Neural progenitor cell (in vitro differentiated cells): ENCODE measurements at regions not wholly inside any gene's neighbourhood (a gene's known extent, or its start where the extent isn't known, plus 50 kb on each side); places are given as distances from the start of the nearest gene placed in this dataset.

Experiments
- CTCF ChIP-seq: fragments of 200-600 bp; sonication (generic); IDR thresholded peaks from 2 replicates; pipeline ENCODE4 v1.5.1; 2017; ENCODE audit warnings: antibody characterized with exemption, mild to moderate bottlenecking
- EZH2 ChIP-seq: fragments of 200-600 bp; sonication (generic); IDR thresholded peaks from 2 replicates; pipeline ENCODE4 v1.6.1; 2017; ENCODE audit warnings: antibody characterized with exemption, mild to moderate bottlenecking, moderate library complexity

GRCh38 chr3:24650839-24651238 lies 156.2 kb upstream of the THRB start:
- TF ChIP-seq CTCF, result no peak
- TF ChIP-seq EZH2, result no peak
